ENCODE measurements at regions not wholly inside any gene's neighbourhood (a gene's known extent, or its start where the extent isn't known, plus 50 kb on each side); places are given as distances from the start of the nearest gene placed in this dataset.

DNA sequence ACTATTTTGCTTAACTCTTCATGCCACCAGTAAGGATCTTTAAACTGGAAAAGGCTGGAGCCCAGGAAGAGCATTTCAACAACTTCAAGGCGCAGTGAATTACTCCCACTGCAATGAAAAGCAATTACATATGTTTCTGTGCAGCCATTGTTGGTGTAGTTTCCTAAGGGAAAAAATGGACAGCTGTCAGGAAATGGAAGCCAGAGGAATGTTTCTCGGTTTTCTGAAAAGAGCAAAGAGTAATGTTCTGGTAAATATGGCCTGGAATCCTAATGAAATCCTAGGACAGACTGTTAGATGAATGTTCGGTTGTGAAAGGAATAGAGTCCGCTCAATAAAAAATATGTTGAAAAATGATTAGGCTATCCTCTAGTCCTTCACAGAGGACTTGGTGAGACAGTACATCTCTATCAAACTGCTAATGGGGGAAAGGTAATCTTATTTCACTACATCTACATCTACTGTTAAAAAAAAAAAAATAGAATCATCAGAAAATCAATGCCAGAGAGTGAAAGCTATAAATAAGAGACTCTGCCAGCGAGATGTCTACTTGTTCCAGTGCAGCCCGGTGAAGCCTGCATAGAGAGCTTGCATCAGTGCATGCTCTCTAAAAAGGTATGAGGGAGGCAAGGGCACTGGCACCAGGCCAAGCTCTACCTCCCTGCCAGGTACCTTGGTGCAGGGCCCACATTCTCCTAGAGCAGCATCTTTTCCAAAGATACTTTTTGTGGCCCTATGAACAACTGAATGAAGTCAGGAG lies 68.2 kb upstream of the TJP1 start:
- H3K27ac ChIP-seq (ENCODE audit: low read depth, low read length) = no peak overlapping the region
- H3K9me3 ChIP-seq (ENCODE audit: control insufficient read depth, insufficient read depth, low read length) = no peaks in the 10 kb centered on the region
- TF ChIP-seq, protein P1, sequence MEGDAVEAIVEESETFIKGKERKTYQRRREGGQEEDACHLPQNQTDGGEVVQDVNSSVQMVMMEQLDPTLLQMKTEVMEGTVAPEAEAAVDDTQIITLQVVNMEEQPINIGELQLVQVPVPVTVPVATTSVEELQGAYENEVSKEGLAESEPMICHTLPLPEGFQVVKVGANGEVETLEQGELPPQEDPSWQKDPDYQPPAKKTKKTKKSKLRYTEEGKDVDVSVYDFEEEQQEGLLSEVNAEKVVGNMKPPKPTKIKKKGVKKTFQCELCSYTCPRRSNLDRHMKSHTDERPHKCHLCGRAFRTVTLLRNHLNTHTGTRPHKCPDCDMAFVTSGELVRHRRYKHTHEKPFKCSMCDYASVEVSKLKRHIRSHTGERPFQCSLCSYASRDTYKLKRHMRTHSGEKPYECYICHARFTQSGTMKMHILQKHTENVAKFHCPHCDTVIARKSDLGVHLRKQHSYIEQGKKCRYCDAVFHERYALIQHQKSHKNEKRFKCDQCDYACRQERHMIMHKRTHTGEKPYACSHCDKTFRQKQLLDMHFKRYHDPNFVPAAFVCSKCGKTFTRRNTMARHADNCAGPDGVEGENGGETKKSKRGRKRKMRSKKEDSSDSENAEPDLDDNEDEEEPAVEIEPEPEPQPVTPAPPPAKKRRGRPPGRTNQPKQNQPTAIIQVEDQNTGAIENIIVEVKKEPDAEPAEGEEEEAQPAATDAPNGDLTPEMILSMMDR (IDR thresholded peaks at IDR 0.05; ENCODE audit: low read depth, low read length) = no peak
- DNase-seq (ENCODE audit: low read depth, low spot score) = no peak
- ChIA-PET POLR2A (no interaction called here), CTCF (interaction anchor here (2.4 kb wide), 1 partner anchor 36 kb away, joined by 9 read pairs; no protein-coding TSS in a partner anchor)
- H3K27me3 ChIP-seq (ENCODE audit: control insufficient read depth, insufficient read depth, low read length) = no peaks in the 10 kb centered on the region
- no peak overlapping the region for H3K4me3 ChIP-seq (ENCODE audit: low read depth, low read length)

DNA sequence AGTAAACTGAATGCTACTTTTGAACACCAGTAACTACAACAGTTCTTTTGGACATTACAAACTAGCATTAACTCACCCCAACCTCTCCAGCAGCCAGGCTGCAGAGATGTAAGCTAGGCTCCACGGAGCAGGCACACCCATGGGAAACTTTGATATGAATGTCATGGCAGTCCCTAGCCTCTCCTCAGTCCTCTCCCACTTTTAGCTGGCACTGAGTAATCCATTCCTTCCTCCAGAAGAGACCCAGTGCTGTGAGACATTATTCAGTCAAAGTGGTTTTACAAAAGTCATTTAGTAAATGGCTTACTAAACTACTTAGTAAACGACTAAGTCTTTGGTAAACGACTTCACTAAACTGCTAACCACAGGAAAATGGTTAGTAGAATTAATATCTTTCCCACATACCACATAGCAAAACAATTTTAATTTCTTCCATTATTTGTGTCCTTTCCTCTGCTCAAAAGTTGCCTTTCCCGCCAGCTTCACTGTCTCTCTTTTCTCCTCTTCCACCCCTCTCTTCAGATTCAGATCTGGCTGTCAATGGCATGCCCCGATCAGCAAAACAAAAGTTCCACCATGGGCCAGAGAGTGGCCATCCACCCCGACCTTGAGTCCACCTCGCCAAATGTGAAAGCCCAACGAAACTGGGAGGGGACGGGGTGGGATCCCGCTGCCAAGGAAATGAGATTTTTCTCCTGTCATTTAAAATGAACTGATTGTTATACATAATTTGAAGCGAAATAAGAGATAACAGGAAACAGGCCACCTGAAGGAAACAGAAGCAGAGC lies 67.5 kb upstream of the TJP1 start:
- H3K27me3 ChIP-seq (ENCODE audit: control insufficient read depth, insufficient read depth, low read length) = no peaks in the 10 kb centered on the region
- H3K4me3 ChIP-seq (ENCODE audit: low read depth, low read length) = no peak overlapping the region
- POLR2A ChIA-PET = interaction anchor here (1.1 to 1.7 kb wide), 2 partner anchors 31 to 35 kb away, joined by 3 to 9 read pairs; no protein-coding TSS in a partner anchor
- no peak for DNase-seq (ENCODE audit: low read depth, low spot score)
- TF ChIP-seq, protein P1 (IDR thresholded peaks at IDR 0.05; ENCODE audit: low read depth, low read length) = no peak
- no peak overlapping the region for H3K27ac ChIP-seq (ENCODE audit: low read depth, low read length)
- no peaks in the 10 kb centered on the region for H3K9me3 ChIP-seq (ENCODE audit: control insufficient read depth, insufficient read depth, low read length)
- CTCF ChIA-PET = interaction anchor here (1.7 kb wide), 1 partner anchor 36 kb away, joined by 13 read pairs; no protein-coding TSS in a partner anchor

DNA sequence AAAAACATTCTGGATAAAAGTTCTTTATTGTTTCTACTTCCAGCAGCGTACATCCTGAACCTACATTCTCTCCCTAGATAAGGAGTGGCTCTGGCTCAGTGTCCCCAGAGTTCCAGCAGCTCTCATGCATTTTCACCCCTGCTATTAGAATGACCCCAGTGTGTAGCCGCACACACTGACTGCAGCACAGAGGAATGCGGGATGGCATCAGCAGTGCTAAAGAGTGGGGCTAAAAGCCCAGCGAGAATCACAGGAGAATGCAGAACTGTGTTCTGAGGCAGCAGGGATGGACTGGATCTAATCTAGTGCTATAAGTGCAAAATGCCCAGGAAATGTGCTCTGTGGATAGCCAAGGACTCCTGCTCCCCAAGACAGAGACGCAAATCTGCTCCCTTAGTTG lies 66.4 kb upstream of the TJP1 start:
- peak; percentile 44 for DNase-seq (ENCODE audit: low read depth, low spot score)
- TF ChIP-seq, protein P1 (IDR thresholded peaks at IDR 0.05; ENCODE audit: low read depth, low read length) = no peak
- no peaks in the 10 kb centered on the region for H3K27me3 ChIP-seq (ENCODE audit: control insufficient read depth, insufficient read depth, low read length)
- POLR2A ChIA-PET = interaction anchor here (0.6 to 1.8 kb wide), 4 partner anchors 32 to 731 kb away, joined by 3 to 9 read pairs (median 4); partner anchors contain the start of gene TJP1
- CTCF ChIA-PET = interaction anchor here (1.3 to 1.7 kb wide), 2 partner anchors 37 to 141 kb away, joined by 3 to 13 read pairs; no protein-coding TSS in a partner anchor
- no peaks in the 10 kb centered on the region for H3K9me3 ChIP-seq (ENCODE audit: control insufficient read depth, insufficient read depth, low read length)
- no peak overlapping the region for H3K4me3 ChIP-seq (ENCODE audit: low read depth, low read length)
- no peak overlapping the region for H3K27ac ChIP-seq (ENCODE audit: low read depth, low read length)

DNA sequence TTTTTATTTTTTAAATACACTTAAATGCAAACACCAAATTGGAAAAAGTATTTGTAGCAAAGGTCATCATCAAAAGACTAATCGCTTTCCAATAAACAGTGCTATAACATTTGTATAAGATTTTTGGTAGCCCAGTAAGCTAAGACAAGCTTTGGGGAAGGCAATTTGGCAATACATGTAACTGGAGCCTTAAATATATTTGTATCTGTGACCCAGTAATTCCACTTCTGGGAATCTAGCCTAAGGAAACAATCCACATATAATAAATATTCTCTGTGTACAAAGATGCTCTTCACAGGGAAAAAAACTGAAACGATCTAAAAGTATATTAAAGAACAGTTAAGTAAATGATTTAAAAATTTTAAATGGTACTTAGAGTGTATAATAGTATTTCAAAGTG lies 65.5 kb upstream of the TJP1 start:
- Histone ChIP-seq H3K9me3 (ENCODE audit: control insufficient read depth, insufficient read depth, low read length) (no peaks in the 10 kb centered on the region), H3K27ac (ENCODE audit: low read depth, low read length) (no peak overlapping the region), H3K27me3 (ENCODE audit: control insufficient read depth, insufficient read depth, low read length) (no peaks in the 10 kb centered on the region), H3K4me3 (ENCODE audit: low read depth, low read length) (no peak overlapping the region)
- DNase-seq (ENCODE audit: low read depth, low spot score) = peak; percentile 39
- CTCF ChIA-PET = interaction anchor here (1.0 to 1.3 kb wide), 2 partner anchors 140 to 187 kb away, joined by 3 to 4 read pairs; no protein-coding TSS in a partner anchor
- POLR2A ChIA-PET = interaction anchor here (1.7 to 1.8 kb wide), 2 partner anchors 37 to 66 kb away, joined by 4 to 9 read pairs; partner anchors contain the start of gene TJP1
- TF ChIP-seq, protein P1 (IDR thresholded peaks at IDR 0.05; ENCODE audit: low read depth, low read length) = no peak

All from AG04450 (cell line).